SK-N-SH (cell line): ENCODE measurements at regions not wholly inside any gene's neighbourhood (a gene's known extent, or its start where the extent isn't known, plus 50 kb on each side); places are given as distances from the start of the nearest gene placed in this dataset.

Experiments
- CTCF ChIA-PET: fragments of 300-600, 350-600 bp; formaldehyde crosslinking; extraction: SDS; loops from one replicate; lab custom pipeline; 2021; lab: Yijun Ruan, JAX
- POLR2A ChIA-PET: fragments of 350-600 bp; sonication (Branson Sonifier 250); formaldehyde crosslinking; extraction: SDS; loops from one replicate; lab custom pipeline; 2020; ENCODE audit warnings: antibody characterized with exemption, inconsistent platforms; lab: Yijun Ruan, JAX
- DNase-seq: peaks from one replicate; pipeline ENCODE4 v3.0.0; 2012
- H2AFZ ChIP-seq: fragments of 200-600 bp; sonication (generic); 2 replicates; pipeline ENCODE4 v1.8.1; 2016; ENCODE audit warnings: antibody characterized with exemption, mild to moderate bottlenecking, low read depth
- H3F3A ChIP-seq: fragments of 200-600 bp; sonication (generic); replicated peaks from 2 replicates; pipeline ENCODE3; 2016; ENCODE audit warnings: antibody characterized with exemption, mild to moderate bottlenecking; ENCODE audit not compliant: insufficient read depth
- H3K27ac ChIP-seq, 2 experiments: fragments of 200-500 bp in 1 of 2; fragments of 200-600 bp in 1 of 2; sonication (Bioruptor generic) in 1 of 2; sonication (generic), shearing (Covaris generic) in 1 of 2; 2 replicates each; pipeline versions ENCODE4 v1.5.1 to v1.6.1; 2014 to 2016; ENCODE audit warnings: low read depth in 2 of 2, inconsistent platforms in 1 of 2, low read length in 1 of 2, mild to moderate bottlenecking in 1 of 2, mixed read lengths in 1 of 2
- H3K27me3 ChIP-seq: fragments of 200-600 bp; sonication (generic), shearing (Covaris generic); 2 replicates; pipeline ENCODE4 v1.6.1; 2016; ENCODE audit warnings: mixed run types; ENCODE audit not compliant: insufficient read depth
- H3K36me3 ChIP-seq, 2 experiments: fragments of 200-500 bp in 1 of 2; fragments of 200-600 bp in 1 of 2; sonication (Bioruptor generic) in 1 of 2; sonication (generic) in 1 of 2; replicated peaks in 1 of 2; 2 replicates each; pipeline versions ENCODE3 to v1.5.1; 2014 to 2016; ENCODE audit warnings: low read length in 1 of 2, mild to moderate bottlenecking in 1 of 2; ENCODE audit not compliant: insufficient read depth in 2 of 2, control insufficient read depth in 1 of 2
- H3K4me1 ChIP-seq, 2 experiments: fragments of 200-500 bp in 1 of 2; fragments of 200-600 bp in 1 of 2; sonication (Bioruptor generic) in 1 of 2; sonication (generic), shearing (Covaris generic) in 1 of 2; 2 replicates each; pipeline versions ENCODE4 v1.5.1 to v1.6.1; 2014 to 2016; ENCODE audit warnings: low read depth in 1 of 2, low read length in 1 of 2, mixed run types in 1 of 2; ENCODE audit not compliant: insufficient read depth in 2 of 2, control insufficient read depth in 1 of 2
- H3K4me2 ChIP-seq: fragments of 200-600 bp; sonication (generic), shearing (Covaris generic); 2 replicates; pipeline ENCODE4 v1.6.1; 2017; ENCODE audit warnings: mixed run types
- H3K4me3 ChIP-seq, 2 experiments: fragments of 200-500 bp in 1 of 2; fragments of 200-600 bp in 1 of 2; sonication (Bioruptor generic) in 1 of 2; sonication (generic), shearing (Covaris generic) in 1 of 2; 2 replicates each; pipeline versions ENCODE4 v1.5.1 to v1.8.1; 2014 to 2016; ENCODE audit warnings: low read depth in 2 of 2, inconsistent platforms in 1 of 2, low read length in 1 of 2, mild to moderate bottlenecking in 1 of 2, mixed read lengths in 1 of 2, moderate library complexity in 1 of 2
- H3K79me2 ChIP-seq: fragments of 200-600 bp; sonication (generic); 2 replicates; pipeline ENCODE4 v1.8.1; 2017; ENCODE audit warnings: mild to moderate bottlenecking; ENCODE audit not compliant: insufficient read depth
- H3K9ac ChIP-seq: fragments of 200-600 bp; sonication (generic); 2 replicates; pipeline ENCODE4 v1.6.1; 2017; ENCODE audit warnings: mixed run types
- H3K9me2 ChIP-seq: fragments of 200-600 bp; sonication (generic); 2 replicates; pipeline ENCODE4 v1.6.1; 2017; ENCODE audit warnings: mixed run types
- H3K9me3 ChIP-seq: fragments of 200-600 bp; sonication (generic); 2 replicates; pipeline ENCODE4 v1.6.1; 2017; ENCODE audit warnings: mixed run types, mild to moderate bottlenecking, moderate library complexity
- H4K20me1 ChIP-seq: fragments of 200-600 bp; sonication (generic); 2 replicates; pipeline ENCODE4 v1.6.1; 2017; ENCODE audit warnings: mild to moderate bottlenecking, mixed run types; ENCODE audit not compliant: insufficient read depth
- CHD2 ChIP-seq: fragments of 150-350 bp; IDR thresholded peaks from 2 replicates; pipeline ENCODE4 v1.6.1; 2018; ENCODE audit warnings: low read length; ENCODE audit not compliant: partially characterized antibody
- JUND ChIP-seq: IDR thresholded peaks from 2 replicates; pipeline ENCODE4 v1.4.0; 2012
- MXI1 ChIP-seq: IDR thresholded peaks from 2 replicates; pipeline ENCODE4 v1.6.1; 2012; ENCODE audit warnings: mild to moderate bottlenecking, low read depth, low read length, improper control_type of control experiment
- SMC3 ChIP-seq: IDR thresholded peaks from 2 replicates; pipeline ENCODE4 v1.6.1; 2012; ENCODE audit warnings: low read depth, low read length, improper control_type of control experiment
- TAF1 ChIP-seq: IDR thresholded peaks from 2 replicates; pipeline ENCODE4 v1.6.1; 2012; ENCODE audit warnings: low read depth, mild to moderate bottlenecking, low read length, moderate library complexity, borderline replicate concordance
- YY1 ChIP-seq: IDR thresholded peaks from 2 replicates; pipeline ENCODE4 v1.4.0; 2012; ENCODE audit warnings: low read depth, mild to moderate bottlenecking
- WGBS: methylation state at CpG from one replicate; pipeline ENCODE4 v1.1.6; 2017; ENCODE audit warnings: low lambda C conversion rate; 5-methylcytosine and 5-hydroxymethylcytosine counted together
- TF ChIP-seq, protein P1 (sequence below): fragments of 200-600 bp; sonication (generic); IDR thresholded peaks from 2 replicates; pipeline ENCODE4 v1.6.1; 2017; ENCODE audit warnings: antibody characterized with exemption, mild to moderate bottlenecking, moderate library complexity
- TF ChIP-seq, protein P2 (sequence below): IDR thresholded peaks from 2 replicates; pipeline ENCODE4 v1.6.1; 2012; ENCODE audit warnings: mild to moderate bottlenecking, low read depth, low read length, moderate library complexity
- TF ChIP-seq, protein P3 (sequence below): IDR thresholded peaks from 2 replicates; pipeline ENCODE4; 2012
- TF ChIP-seq, protein P4 (sequence below): IDR thresholded peaks from 2 replicates; pipeline ENCODE4 v1.4.0; 2012; ENCODE audit warnings: low read depth, borderline replicate concordance

DNA sequence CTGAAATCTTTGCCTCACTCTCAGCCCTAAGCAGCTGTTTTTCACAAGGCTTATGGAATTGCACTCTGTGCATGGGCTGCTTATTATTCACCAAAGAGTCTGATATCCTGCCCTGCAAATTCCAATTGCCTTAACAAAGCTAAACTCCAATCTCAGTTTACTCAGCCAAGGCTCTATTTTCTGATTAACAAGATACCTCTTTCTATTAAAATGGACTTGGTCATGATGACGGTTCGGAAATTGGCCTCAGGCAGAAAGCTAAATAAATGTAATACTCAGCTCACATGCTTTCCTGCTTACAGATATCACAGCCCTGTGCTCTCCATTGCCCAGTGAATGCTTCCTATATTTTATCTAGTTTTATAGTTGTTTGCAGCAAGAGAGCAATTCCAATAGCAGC is 1270.8 kb downstream of the PCDH9 start (continued):
- TF ChIP-seq, protein P1, sequence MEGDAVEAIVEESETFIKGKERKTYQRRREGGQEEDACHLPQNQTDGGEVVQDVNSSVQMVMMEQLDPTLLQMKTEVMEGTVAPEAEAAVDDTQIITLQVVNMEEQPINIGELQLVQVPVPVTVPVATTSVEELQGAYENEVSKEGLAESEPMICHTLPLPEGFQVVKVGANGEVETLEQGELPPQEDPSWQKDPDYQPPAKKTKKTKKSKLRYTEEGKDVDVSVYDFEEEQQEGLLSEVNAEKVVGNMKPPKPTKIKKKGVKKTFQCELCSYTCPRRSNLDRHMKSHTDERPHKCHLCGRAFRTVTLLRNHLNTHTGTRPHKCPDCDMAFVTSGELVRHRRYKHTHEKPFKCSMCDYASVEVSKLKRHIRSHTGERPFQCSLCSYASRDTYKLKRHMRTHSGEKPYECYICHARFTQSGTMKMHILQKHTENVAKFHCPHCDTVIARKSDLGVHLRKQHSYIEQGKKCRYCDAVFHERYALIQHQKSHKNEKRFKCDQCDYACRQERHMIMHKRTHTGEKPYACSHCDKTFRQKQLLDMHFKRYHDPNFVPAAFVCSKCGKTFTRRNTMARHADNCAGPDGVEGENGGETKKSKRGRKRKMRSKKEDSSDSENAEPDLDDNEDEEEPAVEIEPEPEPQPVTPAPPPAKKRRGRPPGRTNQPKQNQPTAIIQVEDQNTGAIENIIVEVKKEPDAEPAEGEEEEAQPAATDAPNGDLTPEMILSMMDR: no peak
- TF ChIP-seq, protein P2, sequence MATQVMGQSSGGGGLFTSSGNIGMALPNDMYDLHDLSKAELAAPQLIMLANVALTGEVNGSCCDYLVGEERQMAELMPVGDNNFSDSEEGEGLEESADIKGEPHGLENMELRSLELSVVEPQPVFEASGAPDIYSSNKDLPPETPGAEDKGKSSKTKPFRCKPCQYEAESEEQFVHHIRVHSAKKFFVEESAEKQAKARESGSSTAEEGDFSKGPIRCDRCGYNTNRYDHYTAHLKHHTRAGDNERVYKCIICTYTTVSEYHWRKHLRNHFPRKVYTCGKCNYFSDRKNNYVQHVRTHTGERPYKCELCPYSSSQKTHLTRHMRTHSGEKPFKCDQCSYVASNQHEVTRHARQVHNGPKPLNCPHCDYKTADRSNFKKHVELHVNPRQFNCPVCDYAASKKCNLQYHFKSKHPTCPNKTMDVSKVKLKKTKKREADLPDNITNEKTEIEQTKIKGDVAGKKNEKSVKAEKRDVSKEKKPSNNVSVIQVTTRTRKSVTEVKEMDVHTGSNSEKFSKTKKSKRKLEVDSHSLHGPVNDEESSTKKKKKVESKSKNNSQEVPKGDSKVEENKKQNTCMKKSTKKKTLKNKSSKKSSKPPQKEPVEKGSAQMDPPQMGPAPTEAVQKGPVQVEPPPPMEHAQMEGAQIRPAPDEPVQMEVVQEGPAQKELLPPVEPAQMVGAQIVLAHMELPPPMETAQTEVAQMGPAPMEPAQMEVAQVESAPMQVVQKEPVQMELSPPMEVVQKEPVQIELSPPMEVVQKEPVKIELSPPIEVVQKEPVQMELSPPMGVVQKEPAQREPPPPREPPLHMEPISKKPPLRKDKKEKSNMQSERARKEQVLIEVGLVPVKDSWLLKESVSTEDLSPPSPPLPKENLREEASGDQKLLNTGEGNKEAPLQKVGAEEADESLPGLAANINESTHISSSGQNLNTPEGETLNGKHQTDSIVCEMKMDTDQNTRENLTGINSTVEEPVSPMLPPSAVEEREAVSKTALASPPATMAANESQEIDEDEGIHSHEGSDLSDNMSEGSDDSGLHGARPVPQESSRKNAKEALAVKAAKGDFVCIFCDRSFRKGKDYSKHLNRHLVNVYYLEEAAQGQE: no peak
- TF ChIP-seq CHD2: no peak
- TF ChIP-seq MXI1: no peak
- TF ChIP-seq, protein P3, sequence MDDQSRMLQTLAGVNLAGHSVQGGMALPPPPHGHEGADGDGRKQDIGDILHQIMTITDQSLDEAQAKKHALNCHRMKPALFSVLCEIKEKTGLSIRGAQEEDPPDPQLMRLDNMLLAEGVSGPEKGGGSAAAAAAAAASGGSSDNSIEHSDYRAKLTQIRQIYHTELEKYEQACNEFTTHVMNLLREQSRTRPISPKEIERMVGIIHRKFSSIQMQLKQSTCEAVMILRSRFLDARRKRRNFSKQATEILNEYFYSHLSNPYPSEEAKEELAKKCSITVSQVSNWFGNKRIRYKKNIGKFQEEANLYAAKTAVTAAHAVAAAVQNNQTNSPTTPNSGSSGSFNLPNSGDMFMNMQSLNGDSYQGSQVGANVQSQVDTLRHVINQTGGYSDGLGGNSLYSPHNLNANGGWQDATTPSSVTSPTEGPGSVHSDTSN: no peak
- TF ChIP-seq TAF1: no peak
- no peak for TF ChIP-seq YY1
- no peak for TF ChIP-seq JUND

GRCh38 chr13:65946387-65946786 is 1283.7 kb downstream of the PCDH9 start:
- H3K9me2 ChIP-seq: no peaks in the 10 kb centered on the region
- ChIA-PET CTCF (interaction anchor here (0.6 kb wide), 1 partner anchor 1040 kb away, joined by 3 read pairs; no protein-coding TSS in a partner anchor), POLR2A (no interaction called here)
- H4K20me1 ChIP-seq: no peaks in the 10 kb centered on the region
- TF ChIP-seq SMC3 (no peak), CHD2 (no peak)
- TF ChIP-seq, protein P4, sequence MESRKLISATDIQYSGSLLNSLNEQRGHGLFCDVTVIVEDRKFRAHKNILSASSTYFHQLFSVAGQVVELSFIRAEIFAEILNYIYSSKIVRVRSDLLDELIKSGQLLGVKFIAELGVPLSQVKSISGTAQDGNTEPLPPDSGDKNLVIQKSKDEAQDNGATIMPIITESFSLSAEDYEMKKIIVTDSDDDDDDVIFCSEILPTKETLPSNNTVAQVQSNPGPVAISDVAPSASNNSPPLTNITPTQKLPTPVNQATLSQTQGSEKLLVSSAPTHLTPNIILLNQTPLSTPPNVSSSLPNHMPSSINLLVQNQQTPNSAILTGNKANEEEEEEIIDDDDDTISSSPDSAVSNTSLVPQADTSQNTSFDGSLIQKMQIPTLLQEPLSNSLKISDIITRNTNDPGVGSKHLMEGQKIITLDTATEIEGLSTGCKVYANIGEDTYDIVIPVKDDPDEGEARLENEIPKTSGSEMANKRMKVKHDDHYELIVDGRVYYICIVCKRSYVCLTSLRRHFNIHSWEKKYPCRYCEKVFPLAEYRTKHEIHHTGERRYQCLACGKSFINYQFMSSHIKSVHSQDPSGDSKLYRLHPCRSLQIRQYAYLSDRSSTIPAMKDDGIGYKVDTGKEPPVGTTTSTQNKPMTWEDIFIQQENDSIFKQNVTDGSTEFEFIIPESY: no peak
- H3K4me2 ChIP-seq: no peak overlapping the region
- no peak overlapping the region for H3K4me3 ChIP-seq
- no peak overlapping the region for H3K9ac ChIP-seq
- no peak overlapping the region for H3K27ac ChIP-seq
- H3K27me3 ChIP-seq: no peaks in the 10 kb centered on the region
- WGBS: 93% methylated on average over 4 of the region's 4 CpGs
- DNase-seq: no peak
- no peaks in the 10 kb centered on the region for H3F3A ChIP-seq
- H3K36me3 ChIP-seq: no peaks in the 10 kb centered on the region
- no peaks in the 10 kb centered on the region for H3K79me2 ChIP-seq
- H3K4me1 ChIP-seq: no peaks in the 10 kb centered on the region; a peak in 1 of 4 replicates
- H2AFZ ChIP-seq: no peak overlapping the region
- no peaks in the 10 kb centered on the region for H3K9me3 ChIP-seq
